Lower lobe of right lung (tissue), 2 donors: ENCODE measurements at regions not wholly inside any gene's neighbourhood (a gene's known extent, or its start where the extent isn't known, plus 50 kb on each side); places are given as distances from the start of the nearest gene placed in this dataset.

ENCODE experiments used
- ATAC-seq, 2 donors: fragments of 200-7000 bp; cut with Tn5 transposase; one replicate each; pipeline ENCODE4 v1.9.1; 2020 to 2022; ENCODE audit warnings: mild to moderate bottlenecking in 2 of 2, moderate library complexity in 2 of 2
- DNase-seq: peaks from one replicate; pipeline ENCODE4 v3.0.0-alpha.2; 2020
- H3K27ac ChIP-seq: fragments of 200-600 bp; one replicate; pipeline ENCODE4 v1.8.0; 2022
- H3K27me3 ChIP-seq: fragments of 200-600 bp; one replicate; pipeline ENCODE4 v1.8.0; 2022; ENCODE audit warnings: low read depth
- H3K36me3 ChIP-seq: fragments of 200-600 bp; one replicate; pipeline ENCODE4 v1.8.0; 2022; ENCODE audit warnings: mild to moderate bottlenecking
- H3K4me1 ChIP-seq: fragments of 200-600 bp; one replicate; pipeline ENCODE4 v1.8.0; 2022
- H3K4me3 ChIP-seq: fragments of 200-600 bp; one replicate; pipeline ENCODE4 v1.8.0; 2022; ENCODE audit warnings: mild to moderate bottlenecking
- H3K9me3 ChIP-seq: fragments of 200-600 bp; one replicate; pipeline ENCODE4 v1.8.0; 2022
- CTCF ChIP-seq: fragments of 200-600 bp; IDR thresholded peaks from one replicate; pipeline ENCODE4 v1.8.0; 2022; ENCODE audit warnings: antibody characterized with exemption, mild to moderate bottlenecking
- intact Hi-C: fragments of 100-400 bp; cut with DNase I; formaldehyde crosslinking; loops from one replicate; pipeline ENCODE4 v1.11.0; 2022
- donor health status: DM: no; HTN: yes; CAD: no; lungs with severe emphysema.

- Histone ChIP-seq H3K4me1 (no peaks in the 10 kb centered on the region), H3K4me3 (no peak overlapping the region), H3K27ac (no peak overlapping the region), H3K36me3 (no peaks in the 10 kb centered on the region), H3K27me3 (no peaks in the 10 kb centered on the region), H3K9me3 (no peaks in the 10 kb centered on the region)
- intact Hi-C loops: no loop called here
- ATAC-seq (no peak), DNase-seq (no peak)
- TF ChIP-seq CTCF: no peak
Observed at GRCh38 chr12:42010257-42010656, 134.4 kb downstream of the GXYLT1 start.

GRCh38 chr12:42008996-42009395 is 135.7 kb downstream of the GXYLT1 start:
- no peak for TF ChIP-seq CTCF
- intact Hi-C loops: no loop called here
- DNase-seq: no peak
- H3K27me3 ChIP-seq: no peaks in the 10 kb centered on the region
- no peak overlapping the region for H3K27ac ChIP-seq
- no peak for ATAC-seq
- no peak overlapping the region for H3K4me3 ChIP-seq
- H3K4me1 ChIP-seq: no peaks in the 10 kb centered on the region
- no peaks in the 10 kb centered on the region for H3K9me3 ChIP-seq
- no peaks in the 10 kb centered on the region for H3K36me3 ChIP-seq

- no peak for TF ChIP-seq CTCF
- Histone ChIP-seq H3K36me3 (no peaks in the 10 kb centered on the region), H3K4me1 (no peaks in the 10 kb centered on the region), H3K4me3 (no peak overlapping the region), H3K27ac (no peak overlapping the region), H3K27me3 (no peaks in the 10 kb centered on the region), H3K9me3 (no peaks in the 10 kb centered on the region)
- intact Hi-C loops: no loop called here
- ATAC-seq: no peak
- DNase-seq: no peak
Observed at GRCh38 chr12:42003031-42003430, 141.6 kb downstream of the GXYLT1 start.

- ATAC-seq: no peak
- no peak for TF ChIP-seq CTCF
- intact Hi-C loops: no loop called here
- Histone ChIP-seq H3K27ac (no peak overlapping the region), H3K27me3 (no peaks in the 10 kb centered on the region), H3K9me3 (no peaks in the 10 kb centered on the region), H3K36me3 (no peaks in the 10 kb centered on the region), H3K4me1 (no peaks in the 10 kb centered on the region), H3K4me3 (no peak overlapping the region)
- DNase-seq: no peak
Observed at GRCh38 chr12:42002563-42002962, 142.1 kb downstream of the GXYLT1 start.

GRCh38 chr12:41998436-41998835 is 146.2 kb downstream of the GXYLT1 start:
- no peaks in the 10 kb centered on the region for H3K9me3 ChIP-seq
- no peak overlapping the region for H3K27ac ChIP-seq
- no peaks in the 10 kb centered on the region for H3K36me3 ChIP-seq
- no peak for TF ChIP-seq CTCF
- intact Hi-C loops: no loop called here
- DNase-seq (no peak), ATAC-seq (no peak)
- no peaks in the 10 kb centered on the region for H3K4me1 ChIP-seq
- no peaks in the 10 kb centered on the region for H3K27me3 ChIP-seq
- no peak overlapping the region for H3K4me3 ChIP-seq

- DNase-seq (no peak), ATAC-seq (no peak)
- Histone ChIP-seq H3K27ac (no peak overlapping the region), H3K27me3 (no peaks in the 10 kb centered on the region), H3K9me3 (peaks cover 3% of the 10 kb centered on the region), H3K4me3 (no peak overlapping the region), H3K4me1 (no peaks in the 10 kb centered on the region), H3K36me3 (no peaks in the 10 kb centered on the region)
- no peak for TF ChIP-seq CTCF
- intact Hi-C loops: no loop called here
Observed at GRCh38 chr12:41993283-41993682, 151.4 kb downstream of the GXYLT1 start.
